ENCODE measurements at regions not wholly inside any gene's neighbourhood (a gene's known extent, or its start where the extent isn't known, plus 50 kb on each side); places are given as distances from the start of the nearest gene placed in this dataset.

DNA sequence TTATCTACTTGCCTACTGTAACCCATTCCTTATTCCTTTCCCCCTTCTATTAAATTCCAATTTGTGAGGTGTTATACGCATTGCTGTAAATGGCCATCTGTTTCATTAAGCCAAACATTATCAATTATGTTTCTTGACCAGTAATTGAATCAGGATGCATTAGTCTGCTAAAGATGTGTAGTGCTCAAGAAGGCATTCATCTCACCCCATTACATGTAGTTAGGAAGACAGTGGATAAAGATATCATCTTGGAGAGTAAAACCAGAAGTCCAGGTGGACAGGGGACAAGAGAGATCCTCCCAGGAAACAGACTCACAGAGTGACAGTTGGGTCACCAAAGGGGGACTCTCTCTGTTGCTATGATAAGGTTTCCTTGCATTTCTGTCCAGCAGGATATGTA, 73.3 kb upstream of the FAM98A start:
- FAIRE-seq = no peak
- TF ChIP-seq POLR2A (IDR thresholded peaks at IDR 0.05; ENCODE audit: low read depth, low read length) (no peak), TAF1 (IDR thresholded peaks at IDR 0.05; ENCODE audit: borderline replicate concordance, low read depth, low read length) (no peak), POLR2AphosphoS5 (IDR thresholded peaks at IDR 0.05; ENCODE audit: low read depth, low read length) (no peak)
- DNase-seq (ENCODE audit: insufficient read length) = no peak

DNA sequence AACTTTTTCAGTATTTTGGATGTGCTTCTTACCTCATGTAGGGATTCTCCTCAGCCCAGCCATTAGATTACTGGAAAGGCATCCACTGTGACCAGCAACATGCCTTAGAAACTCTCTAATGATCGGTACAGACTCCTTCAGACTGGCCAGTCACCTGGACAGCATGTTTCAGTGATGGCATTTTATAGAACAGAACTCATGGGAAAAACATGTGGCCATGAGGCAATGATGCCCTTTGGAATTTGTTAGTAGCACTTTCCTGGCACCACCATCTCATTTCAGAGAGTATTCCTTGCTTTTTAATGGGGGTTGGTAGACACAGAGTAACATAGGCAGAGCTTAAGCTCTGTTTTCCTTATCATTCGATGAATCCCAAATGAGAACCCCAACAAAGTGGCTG, 72.1 kb upstream of the FAM98A start:
- FAIRE-seq = no peak
- TF ChIP-seq POLR2A (IDR thresholded peaks at IDR 0.05; ENCODE audit: low read depth, low read length) = no peak
- no peak for TF ChIP-seq TAF1 (IDR thresholded peaks at IDR 0.05; ENCODE audit: borderline replicate concordance, low read depth, low read length)
- no peak for TF ChIP-seq POLR2AphosphoS5 (IDR thresholded peaks at IDR 0.05; ENCODE audit: low read depth, low read length)
- no peak for DNase-seq (ENCODE audit: insufficient read length)

DNA sequence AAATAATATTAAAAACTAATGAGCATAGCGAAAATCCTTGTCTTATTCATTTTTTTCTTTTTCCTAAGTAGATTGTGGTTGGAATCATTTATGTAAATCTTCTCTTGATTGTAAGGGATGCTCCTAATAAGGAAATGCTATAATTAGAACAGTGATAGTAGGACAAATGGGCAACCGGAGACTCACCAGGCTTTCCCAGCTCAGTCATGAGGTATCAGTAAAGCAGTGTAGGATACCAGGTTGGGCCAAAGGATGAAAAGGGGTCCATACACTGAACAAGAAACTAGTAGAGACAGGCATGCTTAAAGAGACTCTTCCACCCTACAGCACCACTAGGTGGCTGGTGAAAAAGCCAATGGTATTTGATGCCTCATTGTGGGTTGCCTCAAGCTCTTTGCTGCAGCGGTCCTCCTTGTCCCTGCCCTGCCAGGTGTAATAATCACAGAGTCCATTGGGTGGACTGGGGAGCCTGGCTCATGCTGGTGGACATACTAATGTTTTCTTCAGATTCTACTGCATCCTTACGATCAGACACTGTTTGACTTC, 71.4 kb upstream of the FAM98A start:
- FAIRE-seq (no peak), DNase-seq (ENCODE audit: insufficient read length) (no peak)
- TF ChIP-seq POLR2A (IDR thresholded peaks at IDR 0.05; ENCODE audit: low read depth, low read length) (no peak), TAF1 (IDR thresholded peaks at IDR 0.05; ENCODE audit: borderline replicate concordance, low read depth, low read length) (no peak), POLR2AphosphoS5 (IDR thresholded peaks at IDR 0.05; ENCODE audit: low read depth, low read length) (no peak)

DNA sequence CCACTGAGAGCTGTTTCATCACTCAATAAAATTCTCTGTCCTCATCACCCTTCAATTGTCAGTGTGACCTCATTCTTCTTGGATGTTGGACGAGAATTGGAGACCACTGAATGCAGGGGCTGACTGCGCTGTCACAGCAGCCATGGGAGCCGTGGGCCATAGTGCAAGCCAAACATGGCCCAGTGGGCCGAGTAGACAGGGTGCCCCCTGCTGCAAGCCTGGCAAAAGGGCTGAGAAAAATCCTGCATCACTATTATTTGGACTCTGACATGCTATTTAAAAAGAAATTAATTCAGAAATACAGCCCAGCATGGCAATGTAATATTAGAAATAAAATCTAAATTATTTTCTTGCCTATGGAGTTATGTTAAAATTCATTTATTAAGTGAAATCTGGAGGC, 67.8 kb upstream of the FAM98A start:
- FAIRE-seq (no peak), DNase-seq (ENCODE audit: insufficient read length) (no peak)
- TF ChIP-seq TAF1 (IDR thresholded peaks at IDR 0.05; ENCODE audit: borderline replicate concordance, low read depth, low read length) = no peak
- no peak for TF ChIP-seq POLR2A (IDR thresholded peaks at IDR 0.05; ENCODE audit: low read depth, low read length)
- no peak for TF ChIP-seq POLR2AphosphoS5 (IDR thresholded peaks at IDR 0.05; ENCODE audit: low read depth, low read length)

DNA sequence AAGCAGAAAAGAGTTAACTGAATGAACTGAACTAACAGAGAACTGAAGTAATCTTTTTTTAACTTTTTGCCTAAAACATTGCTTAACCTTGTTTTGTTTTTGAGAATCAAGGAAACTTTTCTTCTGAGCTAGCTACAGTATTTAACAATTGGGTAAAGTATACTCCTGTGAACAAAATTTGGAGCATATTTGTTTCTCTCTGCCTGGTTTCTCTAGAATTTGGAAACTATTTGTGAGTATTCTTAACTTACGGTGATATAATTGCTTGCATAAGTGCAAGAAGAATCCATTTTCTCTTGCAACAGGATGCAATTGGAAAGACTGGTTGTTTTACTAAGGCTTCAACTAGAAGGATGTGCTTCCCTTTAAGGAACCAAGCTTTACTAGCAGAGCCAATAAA, 65.9 kb upstream of the FAM98A start:
- DNase-seq (ENCODE audit: insufficient read length) = no peak
- TF ChIP-seq POLR2A (IDR thresholded peaks at IDR 0.05; ENCODE audit: low read depth, low read length) (no peak), POLR2AphosphoS5 (IDR thresholded peaks at IDR 0.05; ENCODE audit: low read depth, low read length) (no peak), TAF1 (IDR thresholded peaks at IDR 0.05; ENCODE audit: borderline replicate concordance, low read depth, low read length) (no peak)
- no peak for FAIRE-seq

DNA sequence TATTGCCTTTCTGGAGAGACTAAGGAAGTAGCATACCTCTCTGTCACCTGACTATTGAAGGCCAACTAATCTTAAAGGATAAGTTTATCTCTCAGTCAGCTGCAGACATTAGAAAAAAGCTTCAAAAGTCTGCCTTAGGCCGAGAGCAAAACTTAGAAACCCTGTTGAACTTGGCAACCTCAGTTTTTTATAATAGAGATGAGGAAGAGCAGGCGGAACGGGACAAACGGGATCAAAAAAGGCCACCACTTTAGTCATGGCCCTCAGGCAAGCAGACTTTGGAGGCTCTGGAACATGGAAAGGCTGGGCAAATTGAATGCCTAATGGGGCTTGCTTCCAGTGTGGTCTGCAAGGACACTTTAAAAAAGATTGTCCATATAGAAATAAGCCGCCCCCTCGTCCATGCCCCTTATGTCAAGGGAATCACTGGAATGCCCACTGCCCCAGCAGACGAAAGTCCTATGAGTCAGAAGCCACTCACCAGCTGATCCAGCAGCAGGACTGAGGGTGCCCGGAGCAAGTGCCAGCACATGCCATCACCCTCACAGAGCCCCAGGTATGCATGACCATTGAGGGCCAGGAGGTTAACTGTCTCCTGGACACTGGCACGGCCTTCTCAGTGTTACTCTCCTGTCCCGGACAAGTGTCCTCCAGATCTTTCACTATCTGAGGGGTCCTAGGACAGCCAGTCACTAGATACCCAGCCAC, 61.5 kb upstream of the FAM98A start:
- TF ChIP-seq TAF1 (IDR thresholded peaks at IDR 0.05; ENCODE audit: borderline replicate concordance, low read depth, low read length) (no peak), POLR2AphosphoS5 (IDR thresholded peaks at IDR 0.05; ENCODE audit: low read depth, low read length) (no peak), POLR2A (IDR thresholded peaks at IDR 0.05; ENCODE audit: low read depth, low read length) (no peak)
- DNase-seq (ENCODE audit: insufficient read length) (no peak), FAIRE-seq (no peak)

DNA sequence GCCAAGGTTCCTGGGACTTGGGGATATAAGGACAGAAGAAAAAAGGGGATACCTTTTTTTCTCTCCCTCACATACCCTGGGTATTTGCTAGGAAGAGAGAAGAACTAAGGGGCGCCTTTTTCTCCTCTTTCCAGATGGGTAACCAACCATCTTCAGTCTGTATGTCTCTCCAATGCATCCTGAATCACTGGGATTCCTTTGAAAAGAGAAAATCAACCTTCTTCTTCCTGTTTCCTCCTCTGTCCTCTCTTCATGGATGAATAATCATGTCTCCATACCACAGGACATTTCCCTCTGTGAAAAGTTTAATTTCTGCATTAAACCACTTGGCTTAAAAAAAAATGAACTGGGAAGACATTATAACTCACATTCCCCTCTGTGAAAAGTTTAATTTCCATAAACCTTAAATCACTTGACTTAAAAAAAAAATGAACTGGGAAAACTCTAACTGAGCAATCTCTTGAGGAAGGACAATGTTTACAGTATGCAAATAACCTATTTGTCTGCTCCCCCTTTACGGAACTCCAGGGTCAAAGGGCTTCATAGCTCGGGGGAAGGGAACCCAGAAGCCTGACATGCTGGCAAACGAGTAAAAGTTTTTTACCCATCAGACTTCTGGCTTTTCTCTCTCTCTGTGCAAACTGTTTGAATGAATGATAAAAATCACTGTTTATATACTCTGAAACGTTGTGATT, 56.7 kb upstream of the FAM98A start:
- DNase-seq (ENCODE audit: insufficient read length) = no peak
- FAIRE-seq = no peak
- TF ChIP-seq TAF1 (IDR thresholded peaks at IDR 0.05; ENCODE audit: borderline replicate concordance, low read depth, low read length) = no peak
- no peak for TF ChIP-seq POLR2AphosphoS5 (IDR thresholded peaks at IDR 0.05; ENCODE audit: low read depth, low read length)
- TF ChIP-seq POLR2A (IDR thresholded peaks at IDR 0.05; ENCODE audit: low read depth, low read length) = no peak

DNA sequence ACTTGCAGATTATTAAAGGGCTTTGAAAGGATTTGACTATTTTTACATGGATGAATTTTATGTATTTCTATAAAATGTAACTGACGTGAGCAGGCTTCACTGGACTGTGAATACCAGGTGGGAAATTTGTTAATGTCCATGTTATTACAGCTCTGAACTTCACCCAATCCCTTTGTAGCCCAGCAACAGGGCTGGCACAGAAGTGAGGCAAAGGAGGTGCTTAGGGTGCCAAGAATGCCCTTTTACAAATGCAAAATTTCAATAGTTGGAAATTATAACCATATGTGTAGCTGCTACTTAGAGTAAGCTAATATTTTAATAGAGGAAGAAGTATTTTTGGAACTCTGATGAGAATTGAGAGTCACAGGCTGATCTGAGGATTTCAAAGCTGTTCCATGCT, 53.7 kb upstream of the FAM98A start:
- no peak for FAIRE-seq

DNA sequence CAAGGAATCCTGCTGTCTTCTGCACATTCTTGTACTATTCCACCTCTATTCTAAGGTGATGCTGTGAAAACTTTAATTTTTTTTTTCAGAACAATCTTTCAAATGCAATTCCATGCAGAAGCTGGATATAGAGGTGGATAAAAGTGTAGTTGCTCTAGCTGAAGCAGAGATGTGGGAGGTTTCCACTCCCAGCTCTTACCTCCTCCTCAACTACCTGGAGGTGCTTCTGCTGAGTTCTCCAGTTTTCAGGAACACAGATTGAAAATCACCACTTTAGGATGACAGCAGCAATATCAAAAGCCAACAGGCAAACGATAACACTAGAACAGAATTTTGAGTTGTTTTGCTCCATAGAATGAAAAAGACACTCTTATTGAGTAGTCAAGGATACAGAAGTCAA, 51.1 kb upstream of the FAM98A start:
- FAIRE-seq = no peak

More for the DNA sequence above, 53.7 kb upstream of the FAM98A start:
- no peak for DNase-seq (ENCODE audit: insufficient read length)
- TF ChIP-seq TAF1 (IDR thresholded peaks at IDR 0.05; ENCODE audit: borderline replicate concordance, low read depth, low read length) = no peak
- no peak for TF ChIP-seq POLR2AphosphoS5 (IDR thresholded peaks at IDR 0.05; ENCODE audit: low read depth, low read length)
- no peak for TF ChIP-seq POLR2A (IDR thresholded peaks at IDR 0.05; ENCODE audit: low read depth, low read length)

More for the DNA sequence above, 51.1 kb upstream of the FAM98A start:
- TF ChIP-seq POLR2AphosphoS5 (IDR thresholded peaks at IDR 0.05; ENCODE audit: low read depth, low read length) (no peak), POLR2A (IDR thresholded peaks at IDR 0.05; ENCODE audit: low read depth, low read length) (no peak), TAF1 (IDR thresholded peaks at IDR 0.05; ENCODE audit: borderline replicate concordance, low read depth, low read length) (no peak)
- no peak for DNase-seq (ENCODE audit: insufficient read length)
